Activated T-helper 1 cell treated with anti-CD3 and anti-CD28 coated beads, Interleukin-12 subunit alpha, Interleukin-12 subunit beta, Interleukin-2, Interleukin-4 antibody, amounts not matched to agents 30 ng/mL and 10 ng/mL and 1 ng/mL, durations not matched to agents 14 hours and 24 hours and 36 hours (primary cell): ENCODE measurements at regions not wholly inside any gene's neighbourhood (a gene's known extent, or its start where the extent isn't known, plus 50 kb on each side); places are given as distances from the start of the nearest gene placed in this dataset.

Experiments used
- DNase-seq: peaks from one replicate; pipeline ENCODE4 v3.0.0; 2021; ENCODE audit warnings: low spot score
- H3K27ac Mint-ChIP-seq: one replicate; pipeline ENCODE4 v1.8.0; 2021; ENCODE audit warnings: mild to moderate bottlenecking, mixed read lengths
- H3K27me3 Mint-ChIP-seq: one replicate; pipeline ENCODE4 v1.8.0; 2022; ENCODE audit warnings: mild to moderate bottlenecking, moderate library complexity, mixed read lengths; ENCODE audit not compliant: insufficient read depth
- H3K36me3 Mint-ChIP-seq: one replicate; pipeline ENCODE4 v1.8.0; 2021; ENCODE audit warnings: low read depth, mixed read lengths
- H3K4me1 Mint-ChIP-seq: one replicate; pipeline ENCODE4 v1.8.0; 2021; ENCODE audit warnings: low read depth, mixed read lengths
- H3K4me3 Mint-ChIP-seq: one replicate; pipeline ENCODE4 v1.8.0; 2021; ENCODE audit warnings: mild to moderate bottlenecking, moderate library complexity, mixed read lengths
- H3K9me3 Mint-ChIP-seq: one replicate; pipeline ENCODE4 v1.8.0; 2021; ENCODE audit warnings: mixed read lengths
- intact Hi-C: fragments of 100-400 bp; cut with micrococcal nuclease; formaldehyde crosslinking; loops from one replicate; pipeline ENCODE4 v1.15.1; 2024

GRCh38 chr5:171606414-171607024 is 179.1 kb upstream of the SMIM23 start:
- no peaks in the 10 kb centered on the region for H3K4me1 Mint-ChIP-seq

DNA sequence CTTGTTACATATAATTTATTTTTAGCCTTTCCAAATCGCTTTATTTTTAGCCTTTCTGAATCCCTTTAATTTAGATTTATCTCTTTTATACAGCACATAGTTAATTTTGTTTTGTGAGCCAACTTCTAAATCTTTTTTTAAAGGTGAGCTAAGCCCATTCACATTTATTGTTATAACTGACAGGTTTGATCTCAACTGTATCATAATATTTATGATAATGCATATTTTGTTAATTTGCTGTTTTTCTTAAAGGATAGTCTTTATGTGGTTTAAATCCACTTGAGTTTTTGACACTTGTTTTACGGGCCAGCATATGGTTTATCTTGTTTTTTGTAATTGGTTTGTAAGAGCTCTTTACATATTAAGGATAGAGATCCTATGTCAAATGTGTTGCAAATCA is 177.8 kb upstream of the SMIM23 start:
- H3K36me3 Mint-ChIP-seq, result no peaks in the 10 kb centered on the region

More at GRCh38 chr5:171606414-171607024, 179.1 kb upstream of the SMIM23 start:
- Mint-ChIP-seq H3K27me3 (peaks cover 10% of the 10 kb centered on the region), H3K27ac (no peak overlapping the region), H3K4me3 (no peak overlapping the region), H3K9me3 (peaks cover 12% of the 10 kb centered on the region), H3K36me3 (no peaks in the 10 kb centered on the region)
- no peak for DNase-seq
- intact Hi-C loops, result loop anchor here (2.0 kb wide), 1 partner anchor 188 kb away; the partner anchor contains the start of gene FGF18

DNA sequence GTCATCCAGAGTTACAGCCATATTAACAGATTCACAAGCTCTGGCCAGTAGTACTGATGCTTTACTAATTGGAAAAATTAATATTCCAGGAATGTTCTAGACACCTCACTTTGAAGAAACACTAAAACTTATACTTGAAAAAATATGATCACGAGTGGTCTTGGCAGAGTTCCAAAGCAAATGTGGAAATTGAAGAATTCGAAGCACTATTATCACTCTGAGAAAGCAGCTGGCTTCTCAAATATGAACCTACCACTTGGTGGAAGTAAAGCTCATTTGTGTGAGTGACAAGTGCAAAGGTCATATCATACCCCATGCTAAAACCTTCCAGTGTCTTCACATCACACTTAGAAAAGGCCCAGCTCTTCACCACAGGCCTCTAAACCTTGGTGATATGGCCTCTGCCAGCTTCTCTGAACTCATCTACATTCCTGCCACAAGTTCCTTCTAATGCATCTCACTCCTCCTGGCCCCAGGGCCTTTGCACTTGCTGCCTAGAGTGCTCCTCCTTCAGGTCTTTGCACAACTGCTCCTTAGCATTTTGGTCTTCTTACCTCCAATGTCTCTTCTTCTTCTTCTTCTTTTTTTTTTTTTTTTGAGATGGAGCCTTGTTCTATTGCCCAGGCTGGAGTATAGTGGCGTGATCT is 175.7 kb upstream of the SMIM23 start:
- DNase-seq, result no peak
- Mint-ChIP-seq H3K36me3 (no peaks in the 10 kb centered on the region), H3K9me3 (peaks cover 12% of the 10 kb centered on the region), H3K27me3 (peaks cover 5% of the 10 kb centered on the region), H3K4me1 (no peaks in the 10 kb centered on the region), H3K27ac (no peak overlapping the region), H3K4me3 (no peak overlapping the region)
- intact Hi-C loops, result no loop called here

More for the DNA sequence above, 177.8 kb upstream of the SMIM23 start:
- Mint-ChIP-seq H3K27me3 (peaks cover 10% of the 10 kb centered on the region), H3K4me3 (no peak overlapping the region), H3K4me1 (no peaks in the 10 kb centered on the region), H3K27ac (no peak overlapping the region), H3K9me3 (peaks cover 12% of the 10 kb centered on the region)
- intact Hi-C loops, result loop anchor here (2.0 kb wide), 1 partner anchor 189 kb away; the partner anchor contains the start of gene FGF18
- no peak for DNase-seq

- Mint-ChIP-seq H3K4me3 (no peak overlapping the region), H3K4me1 (no peaks in the 10 kb centered on the region), H3K36me3 (no peaks in the 10 kb centered on the region), H3K27ac (no peak overlapping the region), H3K9me3 (peaks cover 12% of the 10 kb centered on the region), H3K27me3 (peaks cover 5% of the 10 kb centered on the region)
- DNase-seq, result no peak
- intact Hi-C loops, result no loop called here
These were observed 174.9 kb upstream of the SMIM23 start for GRCh38 chr5:171610686-171611085.

DNA sequence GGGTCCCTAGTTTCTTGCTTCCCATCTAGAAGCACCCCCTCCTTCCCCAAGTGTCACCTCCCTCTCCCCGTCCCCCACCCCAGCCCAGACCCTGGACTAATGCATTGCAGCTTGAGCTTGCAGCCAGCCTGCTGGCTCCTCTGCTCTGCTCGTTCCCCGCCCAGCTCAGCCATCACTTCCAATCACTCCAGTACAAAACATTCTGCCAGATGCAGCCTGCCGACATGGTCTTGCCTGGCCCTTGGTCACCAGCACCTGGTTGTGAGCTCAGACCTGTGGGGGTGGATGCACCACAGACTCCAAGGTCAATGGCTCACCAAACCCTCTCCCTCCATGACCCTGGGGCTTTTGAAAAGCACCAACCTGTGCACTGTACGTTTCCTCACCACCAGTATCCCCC is 172.9 kb upstream of the SMIM23 start:
- Mint-ChIP-seq H3K4me3 (no peak overlapping the region), H3K9me3 (no peaks in the 10 kb centered on the region), H3K36me3 (no peaks in the 10 kb centered on the region), H3K27ac (no peak overlapping the region), H3K4me1 (no peaks in the 10 kb centered on the region), H3K27me3 (peaks cover 5% of the 10 kb centered on the region)
- intact Hi-C loops, result no loop called here
- no peak for DNase-seq

DNA sequence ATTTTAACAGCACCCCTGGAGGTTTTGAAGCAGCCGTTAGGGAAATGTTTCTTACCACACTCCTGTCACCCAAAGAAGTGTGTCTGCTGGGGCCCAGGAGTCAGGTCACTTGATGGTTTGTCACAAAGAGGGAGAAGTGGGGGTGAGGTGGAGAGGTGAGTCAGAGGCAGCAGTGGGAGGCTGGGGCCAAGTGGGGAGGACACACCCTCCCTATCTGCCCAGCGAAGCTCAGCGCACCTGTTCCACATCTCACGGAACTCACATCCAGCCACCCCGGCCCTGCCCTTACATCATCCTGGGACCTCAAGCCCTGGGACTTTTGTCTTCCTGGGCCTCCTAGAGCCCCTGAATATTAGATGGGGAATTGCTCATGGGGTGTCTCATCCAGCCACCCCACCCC is 171.1 kb upstream of the SMIM23 start:
- Mint-ChIP-seq H3K27me3 (peaks cover 2% of the 10 kb centered on the region), H3K4me1 (no peaks in the 10 kb centered on the region)
- intact Hi-C loops, result no loop called here

GRCh38 chr5:171614971-171615653 is 170.5 kb upstream of the SMIM23 start:
- no peak for DNase-seq
- Mint-ChIP-seq H3K9me3 (no peaks in the 10 kb centered on the region), H3K4me3 (no peak overlapping the region), H3K27me3 (peaks cover 3% of the 10 kb centered on the region), H3K4me1 (no peaks in the 10 kb centered on the region), H3K36me3 (no peaks in the 10 kb centered on the region), H3K27ac (no peak overlapping the region)
- intact Hi-C loops, result no loop called here

More for the DNA sequence above, 171.1 kb upstream of the SMIM23 start:
- H3K9me3 Mint-ChIP-seq, result no peaks in the 10 kb centered on the region
- no peak overlapping the region for H3K4me3 Mint-ChIP-seq
- DNase-seq, result no peak
- H3K36me3 Mint-ChIP-seq, result no peaks in the 10 kb centered on the region
- no peak overlapping the region for H3K27ac Mint-ChIP-seq

DNA sequence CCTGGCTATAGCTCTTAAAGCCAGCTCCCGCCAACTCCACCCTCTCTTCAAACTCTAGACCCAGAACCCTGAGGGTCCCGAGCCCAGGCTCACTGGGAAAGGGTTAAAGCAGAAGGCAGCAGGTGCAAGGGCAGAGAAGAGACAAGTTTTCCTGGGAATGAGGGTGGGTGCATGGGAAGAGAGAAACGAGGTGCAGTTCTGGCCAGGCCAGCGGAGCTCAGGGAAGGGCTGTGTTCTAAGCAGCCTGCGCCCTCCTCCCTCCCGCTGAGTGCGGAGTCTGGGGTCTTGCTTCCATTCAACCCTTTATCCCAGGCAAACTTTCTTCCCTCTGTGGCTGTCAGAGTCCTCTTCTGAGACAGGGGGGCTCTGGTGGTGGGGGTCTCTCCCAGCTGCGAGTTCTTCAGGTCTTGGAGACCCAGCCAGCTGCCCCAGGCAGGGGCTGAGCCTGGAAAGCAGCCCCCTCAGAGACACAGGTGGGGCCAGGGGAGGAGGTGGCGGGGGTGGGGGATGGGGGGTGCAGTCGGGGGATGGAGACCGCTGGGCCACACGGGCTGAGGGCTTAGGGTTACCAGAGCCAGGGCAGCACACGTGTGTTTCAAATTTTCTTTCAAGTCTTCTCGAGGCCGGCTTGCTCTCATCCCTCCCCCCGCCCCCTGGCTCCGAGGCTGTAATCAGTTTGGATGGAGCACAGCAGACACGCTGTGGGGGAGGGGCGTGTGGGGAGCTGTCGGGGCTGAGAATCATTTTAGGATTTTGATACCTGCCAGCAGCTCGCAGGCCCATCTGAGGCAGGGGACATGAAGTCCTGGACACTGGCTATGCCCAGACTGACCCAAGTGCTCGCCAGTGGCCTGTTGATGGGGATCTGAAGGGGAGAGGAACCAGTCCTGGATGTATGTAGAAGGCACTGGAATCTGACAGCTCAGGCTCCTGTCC is 169.6 kb upstream of the SMIM23 start:
- Mint-ChIP-seq H3K4me1 (no peaks in the 10 kb centered on the region), H3K4me3 (no peak overlapping the region), H3K27me3 (peaks cover 3% of the 10 kb centered on the region), H3K36me3 (no peaks in the 10 kb centered on the region), H3K9me3 (no peaks in the 10 kb centered on the region), H3K27ac (no peak overlapping the region)
- intact Hi-C loops, result no loop called here
- DNase-seq, result no peak

GRCh38 chr5:171617266-171617665 is 168.4 kb upstream of the SMIM23 start:
- H3K27me3 Mint-ChIP-seq, result peaks cover 3% of the 10 kb centered on the region
- no peak overlapping the region for H3K27ac Mint-ChIP-seq
- no peak overlapping the region for H3K4me3 Mint-ChIP-seq
- no peaks in the 10 kb centered on the region for H3K36me3 Mint-ChIP-seq
- intact Hi-C loops, result no loop called here
- no peaks in the 10 kb centered on the region for H3K4me1 Mint-ChIP-seq
- DNase-seq, result no peak
- H3K9me3 Mint-ChIP-seq, result no peaks in the 10 kb centered on the region

GRCh38 chr5:171617817-171618591 is 167.6 kb upstream of the SMIM23 start:
- no peaks in the 10 kb centered on the region for H3K4me1 Mint-ChIP-seq
- no peak overlapping the region for H3K27ac Mint-ChIP-seq
- H3K9me3 Mint-ChIP-seq, result no peaks in the 10 kb centered on the region
- no peak for DNase-seq
- H3K36me3 Mint-ChIP-seq, result no peaks in the 10 kb centered on the region
- peaks cover 3% of the 10 kb centered on the region for H3K27me3 Mint-ChIP-seq
- H3K4me3 Mint-ChIP-seq, result no peak overlapping the region
- intact Hi-C loops, result no loop called here

- no peaks in the 10 kb centered on the region for H3K36me3 Mint-ChIP-seq
These were observed 166.4 kb upstream of the SMIM23 start for GRCh38 chr5:171619196-171619595.

GRCh38 chr5:171619744-171620143 is 165.9 kb upstream of the SMIM23 start:
- Mint-ChIP-seq H3K27ac (no peak overlapping the region), H3K9me3 (no peaks in the 10 kb centered on the region), H3K27me3 (peaks cover 3% of the 10 kb centered on the region), H3K36me3 (no peaks in the 10 kb centered on the region), H3K4me1 (no peaks in the 10 kb centered on the region), H3K4me3 (no peak overlapping the region)
- DNase-seq, result no peak
- intact Hi-C loops, result no loop called here

More at GRCh38 chr5:171619196-171619595, 166.4 kb upstream of the SMIM23 start:
- Mint-ChIP-seq H3K27ac (no peak overlapping the region), H3K9me3 (no peaks in the 10 kb centered on the region), H3K4me3 (no peak overlapping the region), H3K27me3 (peaks cover 3% of the 10 kb centered on the region), H3K4me1 (no peaks in the 10 kb centered on the region)
- DNase-seq, result no peak
- intact Hi-C loops, result no loop called here
